D721Med (cell line): ENCODE measurements at regions not wholly inside any gene's neighbourhood (a gene's known extent, or its start where the extent isn't known, plus 50 kb on each side); places are given as distances from the start of the nearest gene placed in this dataset.

ENCODE experiments used
- DNase-seq: peaks from one replicate; pipeline ENCODE4 v3.0.0; 2011; ENCODE audit warnings: low spot score; ENCODE audit not compliant: insufficient read length
- FAIRE-seq: peaks from 2 replicates; lab custom pipeline; 2011; peaks lifted over from hg19 to GRCh38; lab: Jason Lieb, UNC
- CTCF ChIP-seq: IDR thresholded peaks from 2 replicates; pipeline ENCODE4 v1.5.1; 2012; ENCODE audit warnings: mild to moderate bottlenecking, control low read depth; ENCODE audit not compliant: insufficient read depth; ENCODE audit errors: missing control alignments

- TF ChIP-seq CTCF = no peak
- FAIRE-seq (no peak), DNase-seq (no peak)
Observed at GRCh38 chr5:169356811-169357210, 55.9 kb upstream of the SLIT3 start.

GRCh38 chr5:169356181-169356580 is 55.2 kb upstream of the SLIT3 start:
- FAIRE-seq = no peak
- no peak for TF ChIP-seq CTCF
- DNase-seq = no peak

GRCh38 chr5:169354921-169355320 is 54.0 kb upstream of the SLIT3 start:
- no peak for FAIRE-seq
- TF ChIP-seq CTCF = no peak
- DNase-seq = no peak

- FAIRE-seq (no peak), DNase-seq (no peak)
- TF ChIP-seq CTCF = no peak
Observed at GRCh38 chr5:169354263-169354662, 53.3 kb upstream of the SLIT3 start.

GRCh38 chr5:169352901-169353300 is 52.0 kb upstream of the SLIT3 start:
- FAIRE-seq (no peak), DNase-seq (no peak)
- TF ChIP-seq CTCF = no peak

GRCh38 chr5:169351721-169352120 is 50.8 kb upstream of the SLIT3 start:
- no peak for TF ChIP-seq CTCF
- FAIRE-seq = no peak
- DNase-seq = no peak

- DNase-seq (no peak), FAIRE-seq (no peak)
- TF ChIP-seq CTCF = no peak
Observed at GRCh38 chr5:169350759-169351240, 49.9 kb upstream of the SLIT3 start.
